H4 (cell line): ENCODE measurements at regions not wholly inside any gene's neighbourhood (a gene's known extent, or its start where the extent isn't known, plus 50 kb on each side); places are given as distances from the start of the nearest gene placed in this dataset.
"Not testable (repeated sequence)": the region's sequence is repeated elsewhere in the genome, so short reads cannot be mapped to it uniquely, and the experiment has no call there.

Source experiments
- DNase-seq: peaks from one replicate; pipeline ENCODE4 v3.0.0-alpha.2; 2015; ENCODE audit warnings: low spot score

DNA sequence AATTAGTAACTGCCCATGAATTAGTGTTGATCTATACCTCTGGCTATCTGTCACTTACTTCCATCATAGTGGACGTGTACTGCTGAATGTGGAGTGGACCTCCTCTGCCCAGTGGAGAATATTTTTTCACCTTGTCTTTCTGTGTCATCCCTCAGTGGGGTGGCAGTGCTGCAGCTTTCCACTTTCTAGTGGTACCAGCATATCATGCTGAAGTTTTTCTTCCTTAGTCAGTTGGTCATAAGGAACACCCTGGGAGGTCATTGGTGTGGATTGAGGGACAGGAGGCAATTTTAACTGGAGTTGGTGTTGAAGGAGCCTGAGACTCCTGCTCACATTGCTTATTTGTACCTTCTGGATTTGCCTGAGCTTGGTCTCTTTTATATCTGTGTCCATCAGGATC, 151.7 kb upstream of the ANKH start:
- no peak for DNase-seq

DNA sequence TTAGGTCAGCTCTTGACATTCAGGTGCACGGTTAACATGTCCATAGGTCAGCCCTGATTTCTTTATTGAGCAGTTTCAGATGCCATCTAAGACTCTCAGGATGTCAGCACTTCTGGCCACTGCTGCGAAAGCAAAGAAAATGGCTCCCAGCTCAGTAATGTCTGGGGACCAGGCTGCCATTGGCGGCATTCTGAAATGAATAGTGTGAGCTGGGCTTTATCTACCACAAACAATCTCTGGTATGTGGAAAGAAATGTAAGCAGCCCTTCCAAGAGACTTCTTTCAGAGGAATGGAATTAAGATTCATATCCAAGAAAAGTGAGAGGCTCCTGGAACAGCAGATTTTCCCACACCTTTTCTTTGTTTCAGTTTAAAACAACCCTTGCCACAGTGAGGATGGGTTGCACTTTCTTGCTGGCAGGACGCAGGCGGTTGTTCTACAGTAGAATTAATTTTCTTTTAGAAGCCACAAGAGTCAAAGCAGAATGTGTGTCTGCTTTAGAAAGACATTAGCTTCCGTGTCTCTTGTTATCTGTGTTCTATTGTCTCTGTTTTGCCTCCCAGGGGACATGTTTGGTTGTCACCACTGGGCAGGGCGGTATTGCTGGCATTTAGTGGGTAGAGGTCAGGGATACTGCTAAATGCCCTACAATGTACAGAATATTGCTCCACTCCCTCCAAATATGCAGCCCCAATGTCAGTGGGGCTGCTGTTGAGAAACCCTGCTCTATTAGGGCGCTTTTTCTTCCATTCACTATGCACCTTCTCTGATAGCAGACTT, 149.9 kb upstream of the ANKH start:
- DNase-seq, result peak; percentile 83

GRCh38 chr5:15020736-15021135, 149.2 kb upstream of the ANKH start:
- peak; percentile 44 for DNase-seq

DNA sequence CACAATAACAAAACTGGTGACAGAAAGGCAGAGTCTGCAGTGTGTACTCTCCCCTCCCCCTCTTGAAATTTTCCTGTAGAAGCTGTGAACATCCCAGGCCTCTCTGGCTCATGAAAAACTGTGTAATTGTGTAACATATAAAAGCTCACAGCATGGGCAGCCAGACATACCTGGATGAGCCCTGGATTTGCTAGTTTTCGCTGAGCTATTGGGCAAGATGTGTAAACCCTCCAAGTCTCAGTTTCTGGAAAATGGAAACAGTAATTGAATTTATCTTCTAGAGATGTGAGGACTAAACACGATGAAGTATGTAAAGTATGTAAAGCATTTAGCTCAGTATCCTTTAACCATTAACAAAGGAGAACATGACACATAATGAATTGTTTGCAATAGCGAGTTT, 143.2 kb upstream of the ANKH start:
- DNase-seq, result no peak

- peak; percentile 77 for DNase-seq
These were observed 142.3 kb upstream of the ANKH start for GRCh38 chr5:15013654-15014463.

- DNase-seq, result no peak
These were observed 140.5 kb upstream of the ANKH start for GRCh38 chr5:15012061-15012460.

DNA sequence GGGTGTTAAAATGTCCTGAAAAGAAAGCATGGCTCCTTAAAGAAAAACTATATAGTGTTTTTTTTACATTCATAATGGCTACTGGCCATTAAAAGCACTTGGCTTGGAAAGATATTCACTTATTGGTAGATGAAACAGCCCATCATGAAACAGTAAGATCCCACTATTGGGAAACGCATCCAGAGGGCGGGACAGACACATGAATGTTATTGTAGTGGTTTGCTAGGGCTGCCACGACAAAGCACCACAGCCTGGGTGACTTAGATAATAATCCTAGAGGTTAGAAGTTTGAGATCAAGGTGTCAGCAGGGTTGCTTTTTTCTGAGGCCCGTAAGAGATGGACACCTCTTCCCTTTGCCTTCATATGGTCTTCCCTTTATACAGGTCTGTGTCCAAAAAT, 139.4 kb upstream of the ANKH start:
- no peak for DNase-seq

DNA sequence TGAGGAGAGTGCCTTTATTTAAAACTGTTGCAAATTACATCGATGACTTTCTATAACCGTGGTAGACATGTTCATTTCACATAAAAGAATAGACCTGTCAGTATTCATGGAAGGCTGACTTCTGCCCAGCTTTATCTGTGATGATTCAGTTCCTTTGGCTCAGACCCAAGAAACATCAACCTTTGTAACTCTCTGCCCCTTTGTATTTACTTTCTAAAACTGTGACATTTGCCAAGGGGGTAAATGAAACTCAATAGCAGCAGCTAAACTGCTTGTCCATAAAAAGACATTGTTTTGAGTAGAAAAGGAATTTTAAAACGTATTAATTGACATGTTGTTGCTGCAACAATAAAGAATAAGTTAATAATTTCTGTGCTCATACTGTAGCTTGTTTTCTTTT, 137.8 kb upstream of the ANKH start:
- peak; percentile 90 for DNase-seq

GRCh38 chr5:15008921-15009320, 137.3 kb upstream of the ANKH start:
- DNase-seq, result peak; percentile 33

DNA sequence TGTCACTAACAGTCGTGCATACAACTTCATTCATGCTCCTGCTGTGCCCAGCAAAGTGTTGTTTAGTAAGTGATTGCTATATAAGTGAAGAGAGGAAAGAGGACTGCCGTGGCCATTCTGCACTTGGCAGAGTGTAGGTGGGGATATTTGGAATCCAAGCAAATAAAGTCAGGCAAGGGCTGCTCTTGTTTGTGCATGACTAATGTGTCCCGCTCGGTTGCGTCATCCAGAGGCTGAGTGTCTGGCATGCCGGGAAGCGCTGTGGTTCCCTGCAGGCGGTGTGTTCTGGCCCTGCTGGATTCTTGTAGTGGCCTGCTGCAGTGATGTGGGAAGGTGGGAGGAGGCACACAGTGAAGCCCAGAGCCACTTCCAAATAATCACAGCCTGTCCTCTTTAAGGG, 136.9 kb upstream of the ANKH start:
- peak; percentile 99 for DNase-seq

DNA sequence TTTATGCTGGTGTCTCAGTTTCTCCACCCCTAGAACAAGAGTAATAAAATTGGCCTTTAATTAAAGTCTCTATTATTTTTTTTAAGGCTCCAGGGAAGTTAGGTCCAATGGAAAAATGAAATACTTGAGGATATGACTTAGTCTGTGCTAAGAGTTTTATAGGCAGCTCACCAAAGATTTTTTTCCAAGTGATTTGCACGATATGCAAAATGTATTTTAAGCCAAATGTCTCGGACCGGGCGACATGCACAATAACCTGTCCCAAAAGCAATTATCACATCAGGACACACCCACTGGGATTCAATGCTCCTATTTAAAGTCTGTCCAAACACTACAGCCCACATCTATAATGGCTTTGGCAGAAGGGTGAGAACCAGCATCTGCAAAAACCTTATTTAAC, 136.1 kb upstream of the ANKH start:
- no peak for DNase-seq

GRCh38 chr5:15004506-15004905, 132.9 kb upstream of the ANKH start:
- no peak for DNase-seq

GRCh38 chr5:15003511-15003920, 131.9 kb upstream of the ANKH start:
- peak; percentile 81 for DNase-seq

DNA sequence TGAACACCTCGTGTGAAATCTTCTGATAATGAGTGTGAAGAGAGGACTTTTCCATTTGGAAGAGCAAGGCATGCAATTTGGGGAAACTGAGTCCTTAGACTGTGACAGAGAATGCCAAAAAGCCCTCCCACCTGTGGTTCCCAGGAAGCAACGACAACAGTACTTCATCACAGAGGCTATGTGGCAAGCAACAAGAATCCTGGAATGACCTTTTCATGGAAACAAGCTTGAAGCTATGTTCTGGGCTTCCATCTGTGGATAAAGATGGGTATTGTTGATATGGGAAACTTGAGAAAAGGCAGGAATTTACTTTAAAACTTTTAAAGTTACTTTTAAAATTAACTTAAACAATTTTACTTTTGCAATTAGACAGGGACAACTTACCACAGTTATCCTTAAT, 131.2 kb upstream of the ANKH start:
- no peak for DNase-seq

- no peak for DNase-seq
These were observed 130.6 kb upstream of the ANKH start for GRCh38 chr5:15002173-15002572.

DNA sequence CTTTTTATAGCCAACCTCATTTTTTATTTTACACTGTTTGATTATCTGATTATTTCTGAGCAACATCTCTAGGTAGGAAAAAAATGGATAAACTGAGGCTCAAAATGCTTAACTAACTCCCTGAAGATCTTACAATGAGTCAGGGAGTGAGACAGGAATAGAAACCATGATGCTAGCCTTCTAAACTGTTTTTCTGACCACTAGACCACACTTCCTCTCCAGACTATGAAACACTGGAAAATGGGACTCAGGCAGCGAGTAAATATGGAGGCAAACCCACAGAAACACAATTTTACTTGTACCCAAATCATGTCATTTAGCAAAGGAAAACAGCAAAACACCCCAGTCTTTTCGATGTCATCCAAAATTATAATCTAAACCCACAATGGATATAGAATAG, 129.9 kb upstream of the ANKH start:
- DNase-seq, result no peak

DNA sequence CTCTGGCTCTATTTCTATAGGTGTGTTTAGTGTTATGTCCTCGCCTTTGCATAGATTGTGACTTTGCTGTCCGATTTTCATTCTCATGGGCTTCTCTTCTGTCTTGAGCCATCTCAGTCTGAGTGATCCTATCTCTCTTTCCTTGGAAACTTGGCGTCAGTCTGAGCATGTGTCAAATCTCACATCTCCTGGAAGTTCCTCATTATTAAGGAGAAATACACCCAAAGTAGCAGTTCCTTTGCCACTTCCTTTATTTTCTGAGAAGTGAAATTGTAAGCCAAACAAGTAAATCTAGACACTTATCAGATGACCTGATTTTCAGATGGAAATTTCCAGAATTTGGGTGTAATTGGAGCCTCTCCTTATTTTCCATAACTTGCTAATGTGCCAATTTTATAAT, 126.9 kb upstream of the ANKH start:
- no peak for DNase-seq

- no peak for DNase-seq
These were observed 125.4 kb upstream of the ANKH start for GRCh38 chr5:14996997-14997396.

DNA sequence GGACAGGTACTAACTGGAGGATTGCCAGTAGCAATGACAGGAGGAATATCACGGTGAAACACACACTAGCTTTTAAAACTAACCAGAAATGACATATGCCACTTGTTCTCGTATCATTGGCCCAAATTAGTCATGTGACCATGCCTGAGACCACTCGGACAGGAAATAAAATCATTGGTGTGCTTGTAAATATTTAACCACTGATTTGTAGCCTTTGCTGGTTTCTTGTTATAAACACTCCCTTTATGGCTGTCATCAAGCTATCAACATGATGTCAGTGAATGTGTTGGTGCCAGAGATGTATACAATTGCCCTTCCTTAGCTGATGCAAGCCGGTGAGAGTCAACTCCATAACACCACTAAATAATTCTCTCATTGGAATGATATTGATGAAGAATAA, 123.7 kb upstream of the ANKH start:
- peak; percentile 68 for DNase-seq

- not testable (repeated sequence) for DNase-seq
These were observed 122.0 kb upstream of the ANKH start for GRCh38 chr5:14993459-14994133.

DNA sequence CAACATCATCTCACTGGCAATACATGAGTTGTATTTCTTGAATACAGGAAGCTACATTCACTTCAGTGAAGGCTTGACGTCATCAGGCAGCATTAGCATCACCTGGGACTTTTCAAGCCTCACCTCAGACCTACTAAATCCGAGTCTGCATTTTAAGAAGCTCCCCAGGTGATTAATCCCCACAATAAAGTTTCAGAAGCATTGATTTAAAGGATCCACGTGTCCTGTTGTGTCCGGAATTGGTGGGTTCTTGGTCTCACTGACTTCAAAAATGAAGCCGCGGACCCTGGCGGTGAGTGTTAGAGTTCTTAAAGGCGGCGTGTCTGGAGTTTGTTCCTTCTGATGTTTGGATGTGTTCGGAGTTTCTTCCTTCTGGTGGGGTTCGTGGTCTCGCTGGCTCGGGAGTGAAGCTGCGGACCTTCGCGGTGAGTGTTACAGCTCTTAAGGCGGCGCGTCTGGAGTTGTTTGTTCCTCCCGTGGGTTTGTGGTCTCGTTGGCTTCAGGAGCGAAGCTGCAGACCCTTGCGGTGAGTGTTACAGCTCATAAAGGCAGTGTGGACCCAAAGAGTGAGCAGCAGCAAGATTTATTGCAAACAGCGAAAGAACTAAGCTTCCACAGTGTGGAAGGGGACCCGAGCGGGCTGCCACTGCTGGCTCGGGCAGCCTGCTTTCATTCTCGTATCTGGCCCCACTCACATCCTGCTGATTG, 121.3 kb upstream of the ANKH start:
- DNase-seq, result not testable (repeated sequence)

DNA sequence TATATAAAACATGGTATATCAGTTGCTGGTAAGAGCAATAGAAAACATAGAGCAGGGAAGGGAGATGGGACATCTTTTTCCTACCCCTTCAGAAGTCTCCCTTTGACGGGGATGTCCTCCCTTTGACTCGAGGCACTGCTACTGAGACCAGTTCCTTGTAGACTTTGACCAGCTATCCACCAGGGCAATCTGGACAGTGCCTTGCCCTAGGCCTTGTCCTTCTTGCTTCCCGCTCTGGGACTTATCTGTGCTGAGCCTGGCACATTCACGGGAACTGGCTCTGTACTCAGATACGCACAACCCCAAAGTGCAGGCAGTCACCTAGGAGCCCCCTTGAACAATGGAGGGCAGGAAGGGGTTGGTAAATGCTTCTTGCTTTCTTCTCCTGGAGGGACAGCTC, 116.6 kb upstream of the ANKH start:
- no peak for DNase-seq
